NCI-H2227 (cell line): ENCODE measurements at regions not wholly inside any gene's neighbourhood (a gene's known extent, or its start where the extent isn't known, plus 50 kb on each side); places are given as distances from the start of the nearest gene placed in this dataset.

Source experiments
- DNase-seq: peaks from one replicate; lab custom pipeline; 2025; ENCODE audit not compliant: unreplicated experiment; lab: John Stamatoyannopoulos, UW

- DNase-seq = no peak
Observed at GRCh38 chr17:70230850-70231640, 61.7 kb downstream of the KCNJ2 start.

- DNase-seq = no peak
Observed at GRCh38 chr17:70232466-70232865, 63.1 kb downstream of the KCNJ2 start.

DNA sequence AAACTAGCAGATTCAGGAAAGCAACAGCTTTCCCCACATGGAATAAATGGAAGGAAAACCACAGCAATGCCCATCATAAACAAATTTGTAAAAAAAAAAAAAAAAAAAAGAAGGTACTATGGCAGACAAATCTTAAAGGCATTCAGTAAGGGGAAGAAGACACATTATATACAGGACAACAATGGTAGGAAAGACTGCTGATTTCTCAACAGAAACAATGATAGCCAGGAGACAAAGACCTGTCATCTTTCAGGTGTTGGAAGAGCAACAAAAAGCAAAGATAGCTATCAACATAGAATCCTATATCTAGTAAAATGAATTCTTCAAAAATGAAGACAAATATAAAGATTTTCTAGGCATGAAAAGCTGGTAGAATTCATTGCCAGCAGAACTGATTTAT, 65.9 kb downstream of the KCNJ2 start:
- no peak for DNase-seq

- no peak for DNase-seq
Observed at GRCh38 chr17:70238228-70238627, 68.9 kb downstream of the KCNJ2 start.

- DNase-seq = no peak
Observed at GRCh38 chr17:70238646-70239045, 69.3 kb downstream of the KCNJ2 start.

- DNase-seq = no peak
Observed at GRCh38 chr17:70239391-70239826, 70.1 kb downstream of the KCNJ2 start.

- DNase-seq = no peak
Observed at GRCh38 chr17:70241071-70241470, 71.7 kb downstream of the KCNJ2 start.

- DNase-seq = no peak
Observed at GRCh38 chr17:70242781-70243437, 73.6 kb downstream of the KCNJ2 start.

DNA sequence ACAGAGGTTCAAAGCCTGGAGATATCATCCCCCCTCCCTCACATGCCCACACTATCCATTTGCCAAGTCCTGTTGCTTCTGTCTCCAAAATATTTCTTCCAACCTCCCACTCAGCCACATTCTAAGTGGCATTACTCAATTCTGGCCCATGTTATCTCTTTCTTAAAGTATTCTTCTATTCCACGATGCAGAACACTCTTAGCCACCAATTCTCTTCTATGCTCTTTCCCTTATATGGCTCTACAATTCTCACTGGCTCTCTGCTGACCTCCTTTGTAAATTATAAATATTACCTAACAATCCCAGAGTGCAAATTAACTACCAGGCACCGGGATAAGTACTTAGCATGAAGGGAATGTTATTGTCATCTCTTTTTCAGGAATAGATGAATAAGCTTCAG, 82.4 kb downstream of the KCNJ2 start:
- DNase-seq = no peak

GRCh38 chr17:70254735-70255460, 85.6 kb downstream of the KCNJ2 start:
- no peak for DNase-seq

- DNase-seq = no peak
Observed at GRCh38 chr17:70256751-70257150, 87.4 kb downstream of the KCNJ2 start.

DNA sequence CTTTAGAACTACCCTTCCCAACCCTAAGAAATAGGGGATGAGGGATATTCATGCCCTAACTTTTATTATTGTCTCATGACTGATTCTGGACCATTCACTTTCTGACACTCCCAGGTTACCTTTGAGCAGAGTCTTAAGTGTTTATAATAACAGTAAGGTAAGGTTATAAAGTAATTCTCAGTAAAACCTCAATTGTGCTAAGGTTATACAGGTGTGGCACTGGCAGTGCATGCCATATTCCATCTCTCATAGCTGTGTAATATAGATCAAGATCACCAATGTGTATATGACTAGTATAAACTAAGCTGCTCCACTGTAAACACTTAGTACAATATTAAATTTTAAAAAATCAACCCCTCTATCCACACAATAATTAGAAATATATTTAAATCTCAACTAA, 89.1 kb downstream of the KCNJ2 start:
- no peak for DNase-seq

GRCh38 chr17:70259400-70259799, 90.1 kb downstream of the KCNJ2 start:
- no peak for DNase-seq

DNA sequence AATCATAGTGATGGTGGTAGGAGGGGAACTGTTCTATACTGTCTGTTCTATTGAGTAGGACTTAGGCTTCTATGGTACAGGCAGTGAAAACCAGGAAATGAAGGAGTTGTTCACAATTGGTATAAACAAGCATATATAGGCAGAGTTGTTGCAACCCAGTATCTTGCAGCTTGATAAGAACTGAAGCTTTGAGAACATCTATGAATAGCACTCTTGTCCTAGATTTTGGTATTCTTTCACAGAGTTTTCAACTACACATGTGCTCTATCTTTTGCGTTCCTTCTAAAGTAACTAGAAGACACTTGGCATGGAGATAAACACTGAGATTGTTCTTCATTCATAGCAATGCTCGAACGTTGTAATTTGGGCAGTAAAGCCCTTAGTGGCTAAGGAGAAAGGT, 91.8 kb downstream of the KCNJ2 start:
- DNase-seq = no peak

DNA sequence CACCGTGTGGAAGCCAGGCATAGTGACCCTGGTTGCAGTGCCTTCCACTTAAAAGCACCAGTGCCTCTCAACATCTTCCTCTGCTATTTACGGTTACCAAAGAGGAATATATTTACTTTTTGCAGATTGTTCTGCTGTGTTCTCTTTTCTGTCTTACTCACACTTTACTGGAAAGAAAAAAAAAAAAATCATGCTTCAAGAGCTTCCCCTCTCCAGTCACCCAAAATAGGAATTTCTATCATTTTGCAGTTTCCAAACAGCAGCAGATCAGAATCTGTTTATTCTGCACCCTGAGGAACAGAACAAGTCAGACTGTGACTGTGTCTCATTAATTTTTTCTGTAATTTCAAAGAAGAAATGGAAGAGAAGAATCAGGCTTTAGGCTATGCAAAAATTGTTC, 96.1 kb downstream of the KCNJ2 start:
- no peak for DNase-seq

- DNase-seq = no peak
Observed at GRCh38 chr17:70266394-70266793, 97.1 kb downstream of the KCNJ2 start.

- no peak for DNase-seq
Observed at GRCh38 chr17:70268383-70268782, 99.1 kb downstream of the KCNJ2 start.

- DNase-seq = no peak
Observed at GRCh38 chr17:70270554-70270953, 101.2 kb downstream of the KCNJ2 start.

GRCh38 chr17:70271200-70271599, 101.9 kb downstream of the KCNJ2 start:
- DNase-seq = no peak

- no peak for DNase-seq
Observed at GRCh38 chr17:70271672-70272071, 102.3 kb downstream of the KCNJ2 start.

- DNase-seq = no peak
Observed at GRCh38 chr17:70274255-70274654, 104.9 kb downstream of the KCNJ2 start.

DNA sequence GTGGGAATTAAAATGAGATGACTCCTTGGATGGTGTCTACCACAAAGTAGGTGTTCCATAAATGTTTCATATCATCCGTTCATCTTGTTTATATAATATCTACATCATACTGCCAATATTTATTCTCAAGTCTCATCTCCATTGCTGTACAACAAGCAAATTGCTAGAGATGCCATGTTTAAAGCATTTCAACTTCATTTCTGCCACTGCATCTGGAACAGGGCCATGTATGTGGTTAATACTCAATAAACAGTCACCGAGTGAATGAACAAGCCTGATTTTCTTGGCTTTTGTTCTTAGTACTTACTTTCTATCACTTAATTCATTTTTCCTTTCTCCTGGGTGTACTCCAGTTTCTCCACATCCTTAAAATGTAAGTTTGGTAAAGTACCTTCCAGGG, 107.6 kb downstream of the KCNJ2 start:
- DNase-seq = no peak
